DND-41 (cell line): ENCODE measurements at regions not wholly inside any gene's neighbourhood (a gene's known extent, or its start where the extent isn't known, plus 50 kb on each side); places are given as distances from the start of the nearest gene placed in this dataset.

Source experiments
- ATAC-seq: fragments of 200-7000 bp; cut with Tn5 transposase; 3 replicates; pipeline ENCODE4 v1.9.1; 2021; ENCODE audit warnings: low read depth; ENCODE audit not compliant: insufficient read depth
- DNase-seq: peaks from one replicate; pipeline ENCODE4 v3.0.0-alpha.2; 2020
- H2AFZ ChIP-seq: 2 replicates; pipeline ENCODE4 v1.6.0; 2012; ENCODE audit warnings: low read depth, low read length
- H3K27ac ChIP-seq: 2 replicates; pipeline ENCODE4 v1.5.1; 2012; ENCODE audit warnings: low read length, inconsistent platforms
- H3K27me3 ChIP-seq: fragments of 200-600 bp; sonication (generic); 2 replicates; pipeline ENCODE4 v1.6.0; 2012; ENCODE audit warnings: low read length, mild to moderate bottlenecking, inconsistent platforms; ENCODE audit not compliant: insufficient read depth, poor library complexity
- H3K36me3 ChIP-seq: 2 replicates; pipeline ENCODE4 v1.5.1; 2012; ENCODE audit warnings: low read length, inconsistent platforms; ENCODE audit not compliant: insufficient read depth
- H3K4me1 ChIP-seq: 2 replicates; pipeline ENCODE4 v1.5.1; 2012; ENCODE audit warnings: mild to moderate bottlenecking, low read length; ENCODE audit not compliant: insufficient read depth
- H3K4me2 ChIP-seq: 2 replicates; pipeline ENCODE4 v1.6.0; 2012; ENCODE audit warnings: mild to moderate bottlenecking, moderate library complexity, low read length, inconsistent platforms; ENCODE audit not compliant: insufficient read depth
- H3K4me3 ChIP-seq, 2 experiments: fragments of 200-600 bp in 1 of 2; shearing (Covaris generic) in 1 of 2; 2 replicates each; pipeline ENCODE4 v1.5.1; 2012 to 2016; ENCODE audit warnings: inconsistent platforms in 2 of 2, low read length in 2 of 2, mild to moderate bottlenecking in 2 of 2, low read depth in 1 of 2, moderate library complexity in 1 of 2
- H3K79me2 ChIP-seq: 2 replicates; pipeline ENCODE4 v1.6.0; 2012; ENCODE audit warnings: low read length, inconsistent platforms; ENCODE audit not compliant: insufficient read depth
- H3K9ac ChIP-seq: 2 replicates; pipeline ENCODE4 v1.6.0; 2012; ENCODE audit warnings: low read depth, mild to moderate bottlenecking, inconsistent platforms, low read length, moderate library complexity
- H3K9me3 ChIP-seq: 2 replicates; pipeline ENCODE4 v1.5.1; 2012; ENCODE audit warnings: low read length, moderate library complexity, mild to moderate bottlenecking, inconsistent platforms; ENCODE audit not compliant: insufficient read depth, severe bottlenecking
- H4K20me1 ChIP-seq: 2 replicates; pipeline ENCODE4 v1.6.0; 2012; ENCODE audit warnings: low read length; ENCODE audit not compliant: insufficient read depth
- EZH2 ChIP-seq: IDR thresholded peaks from 3 replicates; pipeline ENCODE4 v1.6.1; 2012; ENCODE audit warnings: borderline replicate concordance, low read depth, mild to moderate bottlenecking, moderate library complexity, low read length, inconsistent platforms; ENCODE audit not compliant: severe bottlenecking
- TF ChIP-seq, protein P1 (sequence below): IDR thresholded peaks from 2 replicates; pipeline ENCODE4 v1.5.1; 2012; ENCODE audit warnings: borderline replicate concordance, low read length, moderate library complexity, mild to moderate bottlenecking; ENCODE audit not compliant: poor library complexity, severe bottlenecking; ENCODE audit errors: extremely low read depth

DNA sequence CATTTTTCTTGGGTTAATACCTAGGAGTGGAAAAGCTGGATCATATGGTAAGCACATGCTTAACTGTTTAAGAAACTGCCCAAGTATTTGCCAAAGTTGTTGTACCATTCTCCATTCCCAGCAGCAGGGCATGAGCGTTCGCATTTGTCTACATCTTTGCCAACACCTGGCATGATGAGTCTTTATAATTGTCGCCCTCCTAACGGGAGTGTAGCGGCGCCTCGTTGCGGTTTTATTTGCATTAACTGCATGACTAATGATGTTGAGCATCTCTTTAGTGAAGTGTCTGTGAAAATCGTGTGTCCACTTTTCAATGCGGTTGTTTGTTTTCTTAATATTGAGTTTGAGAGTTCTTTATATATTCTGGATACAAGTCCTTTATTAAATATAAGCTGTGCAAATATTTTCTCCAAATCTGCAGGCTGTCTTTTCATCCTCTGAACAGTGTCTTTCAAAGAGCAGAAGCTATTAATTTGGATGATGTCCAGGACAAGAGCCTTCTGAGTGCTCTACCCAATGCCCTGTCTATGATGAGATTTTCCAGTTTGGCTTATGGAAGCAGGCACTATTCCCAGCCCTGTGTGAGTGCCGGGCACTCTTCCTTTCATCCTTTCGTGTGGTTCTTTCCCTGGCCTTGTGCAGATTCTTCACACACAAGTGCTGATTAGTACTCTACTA is 202.0 kb downstream of the FOXO1 start:
- Histone ChIP-seq H3K4me2 (no peak overlapping the region), H2AFZ (no peak overlapping the region), H3K27ac (no peak overlapping the region), H3K9ac (no peak overlapping the region), H3K9me3 (no peaks in the 10 kb centered on the region), H3K27me3 (no peaks in the 10 kb centered on the region), H3K4me1 (no peaks in the 10 kb centered on the region), H3K4me3 (no peak overlapping the region), H3K36me3 (no peaks in the 10 kb centered on the region), H3K79me2 (no peaks in the 10 kb centered on the region), H4K20me1 (no peaks in the 10 kb centered on the region)
- no peak for DNase-seq
- ATAC-seq = no peak
- TF ChIP-seq, protein P1, sequence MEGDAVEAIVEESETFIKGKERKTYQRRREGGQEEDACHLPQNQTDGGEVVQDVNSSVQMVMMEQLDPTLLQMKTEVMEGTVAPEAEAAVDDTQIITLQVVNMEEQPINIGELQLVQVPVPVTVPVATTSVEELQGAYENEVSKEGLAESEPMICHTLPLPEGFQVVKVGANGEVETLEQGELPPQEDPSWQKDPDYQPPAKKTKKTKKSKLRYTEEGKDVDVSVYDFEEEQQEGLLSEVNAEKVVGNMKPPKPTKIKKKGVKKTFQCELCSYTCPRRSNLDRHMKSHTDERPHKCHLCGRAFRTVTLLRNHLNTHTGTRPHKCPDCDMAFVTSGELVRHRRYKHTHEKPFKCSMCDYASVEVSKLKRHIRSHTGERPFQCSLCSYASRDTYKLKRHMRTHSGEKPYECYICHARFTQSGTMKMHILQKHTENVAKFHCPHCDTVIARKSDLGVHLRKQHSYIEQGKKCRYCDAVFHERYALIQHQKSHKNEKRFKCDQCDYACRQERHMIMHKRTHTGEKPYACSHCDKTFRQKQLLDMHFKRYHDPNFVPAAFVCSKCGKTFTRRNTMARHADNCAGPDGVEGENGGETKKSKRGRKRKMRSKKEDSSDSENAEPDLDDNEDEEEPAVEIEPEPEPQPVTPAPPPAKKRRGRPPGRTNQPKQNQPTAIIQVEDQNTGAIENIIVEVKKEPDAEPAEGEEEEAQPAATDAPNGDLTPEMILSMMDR = no peak
- TF ChIP-seq EZH2 = no peak

DNA sequence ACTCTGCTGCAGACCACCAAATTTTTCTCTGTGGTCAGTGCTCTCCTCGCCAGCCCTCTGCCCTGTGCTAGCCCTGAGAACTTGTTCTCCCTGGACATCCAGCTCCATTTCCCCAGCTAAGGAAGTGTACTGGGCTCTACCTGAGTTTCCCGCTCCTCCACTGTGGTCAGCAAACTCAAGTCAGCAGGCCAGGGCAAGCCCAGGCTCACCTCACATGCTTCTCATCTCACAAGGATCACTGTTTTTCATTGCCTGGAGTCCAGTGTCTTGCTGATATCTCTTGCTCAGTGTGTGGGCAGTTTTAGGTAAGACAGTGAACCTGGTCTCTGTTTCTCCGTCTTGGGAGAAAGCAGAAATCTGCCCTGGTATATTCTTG is 201.4 kb downstream of the FOXO1 start:
- Histone ChIP-seq H3K36me3 (no peaks in the 10 kb centered on the region), H3K79me2 (no peaks in the 10 kb centered on the region), H3K4me2 (no peak overlapping the region), H4K20me1 (no peaks in the 10 kb centered on the region), H3K27ac (no peak overlapping the region), H3K4me1 (no peaks in the 10 kb centered on the region), H3K9me3 (no peaks in the 10 kb centered on the region), H3K9ac (no peak overlapping the region), H3K27me3 (no peaks in the 10 kb centered on the region), H3K4me3 (no peak overlapping the region), H2AFZ (no peak overlapping the region)
- no peak for ATAC-seq
- DNase-seq = no peak
- TF ChIP-seq, protein P1 = no peak
- TF ChIP-seq EZH2 = no peak

- no peak for TF ChIP-seq EZH2
- TF ChIP-seq, protein P1 = no peak
- Histone ChIP-seq H3K4me1 (no peaks in the 10 kb centered on the region), H3K9ac (no peak overlapping the region), H3K27me3 (no peaks in the 10 kb centered on the region), H2AFZ (no peak overlapping the region), H3K9me3 (no peaks in the 10 kb centered on the region), H3K4me2 (no peak overlapping the region), H3K79me2 (no peaks in the 10 kb centered on the region), H3K4me3 (no peak overlapping the region), H3K27ac (no peak overlapping the region), H4K20me1 (no peaks in the 10 kb centered on the region), H3K36me3 (no peaks in the 10 kb centered on the region)
- no peak for ATAC-seq
- no peak for DNase-seq
Observed at GRCh38 chr13:40466272-40466671, 200.2 kb downstream of the FOXO1 start.
